BJ (cell line): ENCODE measurements at regions not wholly inside any gene's neighbourhood (a gene's known extent, or its start where the extent isn't known, plus 50 kb on each side); places are given as distances from the start of the nearest gene placed in this dataset.

Experiments
- CTCF ChIA-PET: fragments of 350-600 bp; formaldehyde crosslinking; extraction: SDS; loops from one replicate; lab custom pipeline; 2021; ENCODE audit warnings: antibody characterized with exemption, inconsistent platforms; lab: Yijun Ruan, JAX
- POLR2A ChIA-PET: fragments of 300-600 bp; sonication (Branson Sonifier 250); formaldehyde crosslinking; extraction: SDS; loops from one replicate; lab custom pipeline; 2021; ENCODE audit warnings: antibody characterized with exemption; lab: Charles Lee
- DNase-seq: peaks from one replicate; pipeline ENCODE4 v3.0.0-alpha.2; 2011; ENCODE audit warnings: low read depth
- H3K27me3 ChIP-seq: 2 replicates; pipeline ENCODE4 v1.6.0; 2011; ENCODE audit warnings: low read length; ENCODE audit not compliant: control insufficient read depth, insufficient read depth
- H3K36me3 ChIP-seq: 2 replicates; pipeline ENCODE4 v1.5.1; 2011; ENCODE audit warnings: low read length; ENCODE audit not compliant: control insufficient read depth, insufficient read depth
- H3K4me3 ChIP-seq: 2 replicates; pipeline ENCODE4 v1.5.1; 2011; ENCODE audit warnings: low read depth, mild to moderate bottlenecking, control low read depth, low read length
- TF ChIP-seq, protein P1 (sequence below): IDR thresholded peaks from 2 replicates; pipeline ENCODE4 v1.5.1; 2011; ENCODE audit warnings: low read depth, mild to moderate bottlenecking, control low read depth, inconsistent platforms, low read length, moderate library complexity; ENCODE audit not compliant: insufficient read depth

- DNase-seq, result peak; percentile 71
- TF ChIP-seq, protein P1, sequence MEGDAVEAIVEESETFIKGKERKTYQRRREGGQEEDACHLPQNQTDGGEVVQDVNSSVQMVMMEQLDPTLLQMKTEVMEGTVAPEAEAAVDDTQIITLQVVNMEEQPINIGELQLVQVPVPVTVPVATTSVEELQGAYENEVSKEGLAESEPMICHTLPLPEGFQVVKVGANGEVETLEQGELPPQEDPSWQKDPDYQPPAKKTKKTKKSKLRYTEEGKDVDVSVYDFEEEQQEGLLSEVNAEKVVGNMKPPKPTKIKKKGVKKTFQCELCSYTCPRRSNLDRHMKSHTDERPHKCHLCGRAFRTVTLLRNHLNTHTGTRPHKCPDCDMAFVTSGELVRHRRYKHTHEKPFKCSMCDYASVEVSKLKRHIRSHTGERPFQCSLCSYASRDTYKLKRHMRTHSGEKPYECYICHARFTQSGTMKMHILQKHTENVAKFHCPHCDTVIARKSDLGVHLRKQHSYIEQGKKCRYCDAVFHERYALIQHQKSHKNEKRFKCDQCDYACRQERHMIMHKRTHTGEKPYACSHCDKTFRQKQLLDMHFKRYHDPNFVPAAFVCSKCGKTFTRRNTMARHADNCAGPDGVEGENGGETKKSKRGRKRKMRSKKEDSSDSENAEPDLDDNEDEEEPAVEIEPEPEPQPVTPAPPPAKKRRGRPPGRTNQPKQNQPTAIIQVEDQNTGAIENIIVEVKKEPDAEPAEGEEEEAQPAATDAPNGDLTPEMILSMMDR, result peak; percentile 54; the same call in 1 of the 2 replicates
- H3K27me3 ChIP-seq, result no peaks in the 10 kb centered on the region
- no peak overlapping the region for H3K4me3 ChIP-seq
- ChIA-PET POLR2A (no interaction called here), CTCF (interaction anchor here (0.8 to 1.0 kb wide), 3 partner anchors 208 to 288 kb away, joined by 3 to 7 read pairs (median 3); no protein-coding TSS in a partner anchor)
- H3K36me3 ChIP-seq, result no peaks in the 10 kb centered on the region
These were observed 224.4 kb upstream of the APCDD1 start for GRCh38 chr18:10230072-10230471.

DNA sequence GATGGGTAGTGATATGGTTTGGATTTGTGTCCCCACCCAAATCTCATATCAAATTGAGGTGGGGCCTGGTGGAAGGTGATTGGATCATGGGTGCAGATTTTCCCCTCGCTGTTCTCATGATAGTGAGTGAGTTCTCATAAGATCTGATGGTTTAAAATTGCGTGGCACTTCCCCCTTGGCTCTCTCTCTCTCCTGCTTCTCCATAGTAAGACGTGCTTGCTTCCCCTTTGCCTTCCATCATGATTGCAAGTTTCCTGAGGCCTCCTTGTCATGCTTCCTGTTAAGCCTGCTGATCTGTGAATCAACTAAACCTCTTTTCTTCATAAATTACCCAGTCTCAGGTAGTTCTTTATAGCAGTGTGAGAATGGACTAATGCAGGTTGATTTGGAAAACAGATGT is 223.2 kb upstream of the APCDD1 start:
- H3K27me3 ChIP-seq, result no peaks in the 10 kb centered on the region
- no peak overlapping the region for H3K4me3 ChIP-seq
- TF ChIP-seq, protein P1, result no peak
- POLR2A ChIA-PET, result no interaction called here
- no peak for DNase-seq
- CTCF ChIA-PET, result interaction anchor here (0.8 to 1.4 kb wide), 3 partner anchors 9 to 288 kb away, joined by 3 to 4 read pairs (median 3); no protein-coding TSS in a partner anchor
- no peaks in the 10 kb centered on the region for H3K36me3 ChIP-seq

DNA sequence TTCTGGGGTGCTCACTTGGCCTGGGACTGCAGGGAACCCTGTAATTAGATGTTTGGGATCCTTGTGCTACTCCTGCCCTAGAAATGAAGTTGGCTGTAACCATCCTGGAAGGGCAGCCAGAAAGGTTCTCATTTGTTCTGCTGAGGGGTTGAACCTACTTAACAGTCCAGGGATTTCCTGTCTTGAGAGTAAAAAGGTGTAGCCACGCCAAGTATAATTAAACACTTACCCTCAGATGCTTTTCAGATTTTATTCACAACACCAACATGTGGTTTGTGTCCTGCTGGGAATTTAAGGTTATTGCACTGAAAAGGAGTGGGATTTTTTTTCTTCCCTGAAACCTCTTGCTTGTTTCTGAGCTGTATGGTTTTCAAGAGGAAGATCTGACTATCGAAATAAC is 222.4 kb upstream of the APCDD1 start:
- ChIA-PET POLR2A (no interaction called here), CTCF (interaction anchor here (0.8 to 1.4 kb wide), 3 partner anchors 9 to 287 kb away, joined by 3 to 4 read pairs (median 3); no protein-coding TSS in a partner anchor)
- Histone ChIP-seq H3K4me3 (no peak overlapping the region), H3K36me3 (no peaks in the 10 kb centered on the region), H3K27me3 (no peaks in the 10 kb centered on the region)
- no peak for DNase-seq
- TF ChIP-seq, protein P1, result no peak

DNA sequence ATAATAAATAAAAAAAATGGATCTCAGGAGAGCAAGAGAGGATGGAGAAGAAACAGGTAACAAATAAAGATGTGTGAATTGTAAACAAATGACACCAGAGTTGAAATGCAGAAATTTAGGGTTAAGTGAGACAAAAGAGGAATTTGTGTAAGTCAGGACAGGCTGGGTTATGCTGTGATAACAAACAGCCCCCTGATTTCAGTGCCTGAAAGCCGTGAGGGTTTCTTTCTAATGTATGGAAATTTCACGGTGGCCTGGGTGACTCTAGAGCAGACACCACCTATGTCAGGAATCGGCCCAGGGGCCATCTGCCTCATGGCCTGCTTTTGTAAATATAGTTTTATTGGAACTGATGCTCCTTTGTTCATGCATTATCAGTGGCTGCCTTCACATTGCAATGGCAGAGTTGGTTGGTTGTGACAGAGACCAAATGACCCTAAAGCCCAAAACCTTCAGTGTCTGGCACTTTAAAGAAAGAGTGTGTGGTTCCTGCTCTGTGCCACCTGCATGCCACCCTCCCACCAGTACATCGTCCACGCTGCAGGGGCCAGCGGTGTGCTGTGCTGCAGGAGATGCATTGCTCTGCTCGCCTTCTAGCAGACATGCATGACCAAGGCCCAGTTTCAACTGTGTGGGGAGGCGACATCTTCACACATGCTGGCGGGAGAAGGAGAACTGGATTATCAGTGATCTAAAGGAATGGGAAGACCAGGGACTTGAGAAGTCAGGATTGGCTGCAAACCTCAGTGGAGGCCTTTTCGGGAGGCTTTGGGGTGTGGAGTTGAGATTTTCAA is 221.2 kb upstream of the APCDD1 start:
- TF ChIP-seq, protein P1, result no peak
- no peaks in the 10 kb centered on the region for H3K27me3 ChIP-seq
- DNase-seq, result no peak
- no peaks in the 10 kb centered on the region for H3K36me3 ChIP-seq
- ChIA-PET CTCF (no interaction called here), POLR2A (no interaction called here)
- no peak overlapping the region for H3K4me3 ChIP-seq

GRCh38 chr18:10234281-10234680 is 220.2 kb upstream of the APCDD1 start:
- ChIA-PET CTCF (no interaction called here), POLR2A (no interaction called here)
- H3K36me3 ChIP-seq, result no peaks in the 10 kb centered on the region
- TF ChIP-seq, protein P1, result no peak
- no peaks in the 10 kb centered on the region for H3K27me3 ChIP-seq
- no peak for DNase-seq
- no peak overlapping the region for H3K4me3 ChIP-seq
